HUES6 (cell line): ENCODE measurements at regions not wholly inside any gene's neighbourhood (a gene's known extent, or its start where the extent isn't known, plus 50 kb on each side); places are given as distances from the start of the nearest gene placed in this dataset.
"Not testable (repeated sequence)": the region's sequence is repeated elsewhere in the genome, so short reads cannot be mapped to it uniquely, and the experiment has no call there.

Experiments
- H3K27ac ChIP-seq: 2 replicates; pipeline ENCODE4 v1.7.0; 2013; ENCODE audit warnings: low read depth, mild to moderate bottlenecking, low read length, inconsistent platforms
- H3K27me3 ChIP-seq: 2 replicates; pipeline ENCODE4 v1.6.1; 2013; ENCODE audit warnings: low read length; ENCODE audit not compliant: control insufficient read depth, insufficient read depth
- H3K36me3 ChIP-seq: 2 replicates; pipeline ENCODE4 v1.6.1; 2013; ENCODE audit warnings: low read length; ENCODE audit not compliant: control insufficient read depth, insufficient read depth
- H3K4me1 ChIP-seq: 2 replicates; pipeline ENCODE4 v1.6.1; 2013; ENCODE audit warnings: low read length; ENCODE audit not compliant: control insufficient read depth, insufficient read depth
- H3K4me3 ChIP-seq: 2 replicates; pipeline ENCODE4 v1.5.1; 2013; ENCODE audit warnings: low read depth, low read length
- H3K9ac ChIP-seq: one replicate; pipeline ENCODE4 v1.6.1; 2013; ENCODE audit warnings: mild to moderate bottlenecking, low read length
- H3K9me3 ChIP-seq: 2 replicates; pipeline ENCODE4 v1.6.1; 2013; ENCODE audit warnings: low read depth, low read length; ENCODE audit not compliant: control insufficient read depth, insufficient read depth

GRCh38 chr11:57871231-57871630, 109.6 kb downstream of the CTNND1 start:
- Histone ChIP-seq H3K9ac (no peak overlapping the region), H3K9me3 (no peaks in the 10 kb centered on the region), H3K27ac (no peak overlapping the region), H3K27me3 (no peaks in the 10 kb centered on the region), H3K36me3 (no peaks in the 10 kb centered on the region), H3K4me3 (no peak overlapping the region), H3K4me1 (peaks cover 25% of the 10 kb centered on the region)

DNA sequence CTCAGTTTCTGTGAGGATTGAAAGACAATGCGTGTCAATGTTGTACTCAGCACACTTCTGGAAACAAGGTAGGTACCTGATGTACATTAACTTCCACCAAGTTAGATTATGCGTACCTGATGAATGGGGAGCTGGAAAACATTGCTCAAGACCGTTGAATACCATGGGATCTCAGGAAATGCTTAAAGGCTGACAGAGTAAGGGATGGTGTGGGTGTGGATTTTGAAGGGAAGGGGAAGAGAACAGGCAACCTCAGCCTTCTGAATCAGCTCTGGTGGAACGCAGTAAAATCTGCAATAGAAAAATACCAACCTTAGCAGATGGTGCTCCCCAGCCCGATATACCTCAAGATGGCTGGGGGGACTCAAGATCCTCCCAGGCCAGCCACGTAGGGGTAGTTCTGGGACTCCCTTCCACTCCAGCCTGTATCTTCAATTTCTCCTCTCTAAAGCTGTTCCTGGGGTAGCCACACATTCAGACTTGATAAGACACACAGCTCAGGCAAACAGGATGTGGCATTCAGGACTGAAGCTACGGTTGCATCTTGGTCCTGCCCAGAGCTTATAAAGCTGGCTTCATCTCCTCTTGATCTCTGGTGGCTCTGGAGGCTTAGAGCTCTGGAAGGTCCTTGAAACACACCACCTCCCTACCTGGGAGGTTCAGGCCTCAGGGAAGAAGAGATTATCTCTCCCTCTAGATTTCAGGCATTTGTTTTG, 111.8 kb downstream of the CTNND1 start:
- H3K9ac ChIP-seq: no peak overlapping the region
- H3K4me3 ChIP-seq: no peak overlapping the region
- H3K9me3 ChIP-seq: no peaks in the 10 kb centered on the region
- peaks cover 15% of the 10 kb centered on the region for H3K4me1 ChIP-seq
- H3K27me3 ChIP-seq: no peaks in the 10 kb centered on the region
- no peaks in the 10 kb centered on the region for H3K36me3 ChIP-seq
- no peak overlapping the region for H3K27ac ChIP-seq

- no peak overlapping the region for H3K9ac ChIP-seq
- H3K27ac ChIP-seq: no peak overlapping the region
- peaks cover under 1% of the 10 kb centered on the region for H3K4me1 ChIP-seq
- H3K36me3 ChIP-seq: no peaks in the 10 kb centered on the region
- no peaks in the 10 kb centered on the region for H3K27me3 ChIP-seq
- H3K9me3 ChIP-seq: no peaks in the 10 kb centered on the region
- H3K4me3 ChIP-seq: no peak overlapping the region
Measured at GRCh38 chr11:57874981-57875380, 113.4 kb downstream of the CTNND1 start.

DNA sequence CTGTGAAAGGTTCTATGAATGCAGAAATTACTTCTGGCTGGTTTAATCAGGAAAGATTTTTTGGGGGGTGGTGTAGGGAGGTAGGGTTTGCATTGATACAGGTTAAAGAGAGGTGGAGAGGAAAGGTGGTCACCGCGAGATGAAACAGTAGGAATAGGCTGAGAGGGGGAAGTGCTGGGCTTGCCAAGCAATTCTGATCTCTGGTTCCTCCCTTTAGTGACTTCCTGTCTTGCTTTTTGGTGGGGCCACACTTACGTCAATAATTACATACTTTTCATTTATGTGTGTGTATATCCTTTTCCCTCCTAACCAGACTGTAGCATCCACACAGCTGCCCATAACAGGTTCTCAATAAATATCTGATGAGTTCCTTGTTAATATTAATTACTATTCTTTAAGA, 120.0 kb downstream of the CTNND1 start:
- H3K27ac ChIP-seq: no peak overlapping the region
- no peaks in the 10 kb centered on the region for H3K27me3 ChIP-seq
- H3K9ac ChIP-seq: no peak overlapping the region
- H3K36me3 ChIP-seq: no peaks in the 10 kb centered on the region
- H3K4me1 ChIP-seq: no peaks in the 10 kb centered on the region
- no peaks in the 10 kb centered on the region for H3K9me3 ChIP-seq
- no peak overlapping the region for H3K4me3 ChIP-seq

DNA sequence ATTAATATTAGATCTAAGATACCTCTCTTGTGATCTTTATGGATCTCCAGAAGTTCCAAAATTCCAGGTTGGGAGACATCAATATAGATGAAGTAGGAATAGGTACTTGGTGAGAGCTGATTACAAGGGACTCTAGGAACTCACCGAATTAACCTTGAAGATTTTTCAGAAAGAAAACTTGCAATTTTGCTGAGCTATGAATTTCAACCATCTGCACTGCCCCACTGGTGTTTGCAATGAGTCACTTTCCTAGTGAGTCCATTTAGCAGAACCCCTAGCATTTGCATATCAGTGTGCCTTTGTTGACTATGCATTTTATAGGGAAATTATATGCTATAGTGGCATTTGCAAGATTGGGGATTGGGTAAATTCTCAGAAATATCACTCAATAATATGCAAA, 122.0 kb downstream of the CTNND1 start:
- Histone ChIP-seq H3K9me3 (no peaks in the 10 kb centered on the region), H3K27me3 (no peaks in the 10 kb centered on the region), H3K4me3 (no peak overlapping the region), H3K27ac (no peak overlapping the region), H3K36me3 (no peaks in the 10 kb centered on the region), H3K9ac (no peak overlapping the region), H3K4me1 (no peaks in the 10 kb centered on the region)

- H3K36me3 ChIP-seq: no peaks in the 10 kb centered on the region
- peaks cover 3% of the 10 kb centered on the region; the same call in 1 of the 2 replicates for H3K4me1 ChIP-seq
- no peak overlapping the region for H3K27ac ChIP-seq
- H3K4me3 ChIP-seq: no peak overlapping the region
- no peaks in the 10 kb centered on the region for H3K9me3 ChIP-seq
- H3K27me3 ChIP-seq: no peaks in the 10 kb centered on the region
- no peak overlapping the region for H3K9ac ChIP-seq
Measured at GRCh38 chr11:57885298-57886050, 123.9 kb downstream of the CTNND1 start.

DNA sequence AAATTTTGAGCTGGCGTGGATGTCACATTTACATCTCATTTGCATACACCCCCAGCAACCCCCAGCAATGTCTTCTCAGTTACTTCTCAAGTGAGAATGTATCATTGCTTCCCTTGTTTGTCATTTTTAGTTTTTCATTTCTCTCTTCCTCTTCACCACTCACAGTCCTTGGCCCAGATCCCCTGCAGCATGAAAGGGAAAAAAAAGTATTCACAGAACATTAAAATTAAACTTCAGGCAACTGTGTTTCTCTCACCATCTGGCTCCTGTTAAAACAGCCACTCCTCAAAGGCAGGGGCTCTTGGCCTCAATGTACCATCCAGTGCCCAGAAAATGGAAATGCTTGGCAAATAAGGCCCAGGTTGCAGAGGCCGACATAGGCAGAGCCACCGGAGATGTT, 126.8 kb downstream of the CTNND1 start:
- no peak overlapping the region for H3K27ac ChIP-seq
- no peaks in the 10 kb centered on the region for H3K27me3 ChIP-seq
- no peak overlapping the region for H3K9ac ChIP-seq
- no peak overlapping the region for H3K4me3 ChIP-seq
- peaks cover 5% of the 10 kb centered on the region; the same call in 1 of the 2 replicates for H3K4me1 ChIP-seq
- H3K9me3 ChIP-seq: no peaks in the 10 kb centered on the region
- no peaks in the 10 kb centered on the region for H3K36me3 ChIP-seq

DNA sequence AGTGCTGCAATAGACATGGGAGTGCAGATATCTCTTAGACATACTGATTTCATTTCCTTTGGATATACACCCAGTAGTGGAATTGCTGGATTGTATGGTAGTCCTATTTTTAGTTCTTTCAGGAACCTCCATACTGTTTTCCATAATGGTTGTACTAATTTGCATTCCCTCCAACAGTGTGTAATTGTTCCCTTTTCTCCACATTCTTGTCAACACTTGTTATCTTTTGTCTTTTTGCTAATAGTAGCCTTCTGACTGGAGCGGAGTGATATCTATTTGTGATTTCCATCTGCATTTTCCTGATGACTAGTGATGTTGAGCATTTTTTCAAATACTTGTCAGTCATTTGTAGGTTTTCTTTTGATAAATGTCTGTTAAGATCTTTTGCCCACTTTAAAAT, 128.9 kb downstream of the CTNND1 start:
- H3K4me1 ChIP-seq: peaks cover 5% of the 10 kb centered on the region; the same call in 1 of the 2 replicates
- no peak overlapping the region for H3K27ac ChIP-seq
- no peaks in the 10 kb centered on the region for H3K27me3 ChIP-seq
- no peak overlapping the region for H3K9ac ChIP-seq
- no peaks in the 10 kb centered on the region for H3K36me3 ChIP-seq
- H3K9me3 ChIP-seq: no peaks in the 10 kb centered on the region
- H3K4me3 ChIP-seq: no peak overlapping the region

GRCh38 chr11:57893200-57893599, 130.5 kb upstream of the OR9Q1 start:
- H3K36me3 ChIP-seq, H3K27me3 ChIP-seq, H3K9me3 ChIP-seq, H3K4me3 ChIP-seq, H3K4me1 ChIP-seq, H3K27ac ChIP-seq, H3K9ac ChIP-seq: not testable (repeated sequence)

DNA sequence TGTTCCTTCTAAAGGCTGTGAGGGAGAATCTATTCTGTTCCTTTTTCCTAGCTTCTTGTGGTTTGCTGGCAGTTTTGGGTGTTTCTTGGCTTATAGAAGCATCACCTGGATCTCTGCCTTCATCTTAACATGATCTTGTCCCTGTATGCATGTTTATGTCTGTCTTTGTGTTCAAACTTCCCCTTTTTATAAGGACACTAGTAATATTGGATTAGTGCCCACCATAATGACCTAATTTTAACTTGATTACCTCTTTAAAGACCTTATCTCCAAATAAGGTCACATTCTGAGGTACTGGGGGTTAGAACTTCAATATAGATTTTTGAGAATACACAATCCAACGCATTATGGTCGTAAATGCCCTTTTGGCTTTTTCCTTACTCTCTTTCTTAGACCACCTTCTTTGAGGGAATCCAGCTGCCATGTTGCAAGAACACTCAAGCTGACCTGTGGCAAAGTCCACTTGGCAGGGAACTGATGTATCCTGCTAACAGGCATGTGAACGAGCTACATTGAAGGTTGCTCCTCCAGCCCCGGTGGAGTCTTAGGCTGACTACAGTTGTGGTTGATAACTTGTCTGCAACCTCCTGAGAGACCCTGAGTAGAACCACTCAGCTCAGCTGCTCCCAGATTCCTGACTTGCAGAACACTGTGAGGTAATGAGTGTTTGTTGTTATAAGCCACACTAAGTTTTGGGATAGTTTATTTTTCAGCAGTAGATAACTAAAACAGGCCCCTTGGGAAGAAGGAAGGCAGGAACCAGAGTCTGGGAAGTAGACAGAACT, 127.1 kb upstream of the OR9Q1 start:
- Histone ChIP-seq H3K27ac (no peak overlapping the region), H3K4me3 (no peak overlapping the region), H3K36me3 (no peaks in the 10 kb centered on the region), H3K9me3 (no peaks in the 10 kb centered on the region), H3K9ac (no peak overlapping the region), H3K27me3 (no peaks in the 10 kb centered on the region), H3K4me1 (no peaks in the 10 kb centered on the region; the same call in 1 of the 2 replicates)

DNA sequence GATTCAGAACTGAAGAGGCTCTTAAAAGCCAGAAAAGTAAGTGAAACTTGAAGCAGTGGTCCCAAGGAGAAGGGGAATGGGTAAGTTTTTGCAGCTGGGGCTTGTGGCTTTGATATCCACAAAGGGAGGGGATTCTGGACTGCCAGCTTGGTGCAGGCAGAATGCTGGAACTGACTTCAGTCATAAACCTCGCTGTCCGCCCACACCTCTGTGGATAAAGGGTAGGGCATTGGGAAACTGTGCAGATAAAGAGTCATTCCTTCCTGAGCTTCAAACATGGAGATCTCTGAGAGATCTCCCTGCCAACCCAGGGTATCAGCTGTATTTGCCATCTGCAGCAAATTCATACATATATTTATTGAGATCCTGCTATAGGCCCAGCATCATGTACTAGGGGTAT, 124.3 kb upstream of the OR9Q1 start:
- H3K9ac ChIP-seq: no peak overlapping the region
- peaks cover 16% of the 10 kb centered on the region for H3K4me1 ChIP-seq
- no peaks in the 10 kb centered on the region for H3K36me3 ChIP-seq
- no peaks in the 10 kb centered on the region for H3K27me3 ChIP-seq
- peaks cover 5% of the 10 kb centered on the region; the same call in 1 of the 2 replicates for H3K9me3 ChIP-seq
- H3K4me3 ChIP-seq: no peak overlapping the region
- no peak overlapping the region for H3K27ac ChIP-seq
